ENCODE measurements at regions not wholly inside any gene's neighbourhood (a gene's known extent, or its start where the extent isn't known, plus 50 kb on each side); places are given as distances from the start of the nearest gene placed in this dataset.

DNA sequence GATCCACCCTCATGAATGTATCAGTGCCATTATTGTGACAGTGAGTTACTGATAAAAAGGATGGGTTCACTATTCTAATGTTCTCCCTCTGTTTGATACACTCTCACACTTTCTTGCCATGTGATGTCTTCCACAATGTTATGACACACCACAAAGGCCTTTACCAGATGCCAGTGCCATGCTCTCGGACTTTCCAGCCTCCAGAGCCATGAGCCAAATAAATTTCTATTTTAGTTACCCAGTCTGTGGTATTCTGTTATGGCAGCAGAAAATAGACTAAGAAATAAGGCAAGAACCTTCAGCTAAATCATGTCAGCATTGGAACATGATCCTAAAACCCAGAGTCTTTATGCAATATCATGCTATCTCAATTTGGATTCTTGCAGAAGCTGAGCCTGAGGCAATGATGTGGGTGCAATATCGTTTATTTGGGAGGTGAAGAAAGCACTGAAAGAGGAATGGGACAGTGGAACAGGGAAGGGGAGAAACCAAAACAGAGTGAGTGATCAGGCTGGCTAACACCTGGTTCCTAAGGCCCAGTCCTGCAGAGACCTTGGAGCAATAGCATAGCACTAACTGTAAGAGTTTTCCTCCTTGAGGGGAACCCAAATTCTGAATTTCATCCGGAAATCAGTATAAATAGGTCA, 130.4 kb upstream of the LRFN2 start:
- DNase-seq: no peak

DNA sequence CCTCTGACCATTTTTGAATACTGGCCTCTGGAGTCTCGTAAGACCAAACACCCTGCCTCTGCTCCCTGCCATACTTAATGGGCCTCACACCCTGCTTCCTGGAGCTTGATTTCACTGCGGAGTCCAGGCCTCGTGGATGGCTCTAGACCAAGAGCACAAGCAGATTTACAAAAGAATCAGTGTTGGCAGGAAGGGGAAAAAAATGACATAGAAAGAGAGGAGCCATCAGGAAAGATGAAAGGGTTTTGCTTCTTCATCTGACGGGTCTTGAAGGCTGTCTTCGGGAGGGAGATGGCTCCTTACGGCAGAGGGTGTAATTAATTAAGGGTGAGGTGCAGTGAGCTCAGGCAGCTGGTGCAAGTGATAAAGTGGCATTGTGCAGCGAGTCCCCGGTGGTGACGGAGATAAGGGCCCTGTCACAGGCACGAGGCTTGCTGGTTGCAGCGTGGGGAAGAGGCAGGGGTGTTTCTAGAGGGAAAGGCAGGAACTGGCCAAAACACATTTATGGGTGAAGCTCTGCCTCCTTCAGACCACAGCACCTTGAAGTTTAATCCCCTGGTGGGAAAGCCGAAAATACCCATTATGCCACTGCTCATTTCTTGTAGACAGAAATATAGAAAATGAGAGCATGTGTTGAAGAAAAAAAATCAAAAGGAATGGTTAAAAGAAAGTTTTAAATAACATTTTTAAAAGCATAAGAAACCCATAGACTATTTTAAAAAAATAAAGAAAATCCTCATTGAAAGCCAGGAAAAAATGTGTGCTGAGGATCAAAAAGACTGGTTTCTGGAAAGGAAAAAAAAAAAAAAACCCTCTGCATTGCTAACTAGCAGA, 128.6 kb upstream of the LRFN2 start:
- no peak for DNase-seq

DNA sequence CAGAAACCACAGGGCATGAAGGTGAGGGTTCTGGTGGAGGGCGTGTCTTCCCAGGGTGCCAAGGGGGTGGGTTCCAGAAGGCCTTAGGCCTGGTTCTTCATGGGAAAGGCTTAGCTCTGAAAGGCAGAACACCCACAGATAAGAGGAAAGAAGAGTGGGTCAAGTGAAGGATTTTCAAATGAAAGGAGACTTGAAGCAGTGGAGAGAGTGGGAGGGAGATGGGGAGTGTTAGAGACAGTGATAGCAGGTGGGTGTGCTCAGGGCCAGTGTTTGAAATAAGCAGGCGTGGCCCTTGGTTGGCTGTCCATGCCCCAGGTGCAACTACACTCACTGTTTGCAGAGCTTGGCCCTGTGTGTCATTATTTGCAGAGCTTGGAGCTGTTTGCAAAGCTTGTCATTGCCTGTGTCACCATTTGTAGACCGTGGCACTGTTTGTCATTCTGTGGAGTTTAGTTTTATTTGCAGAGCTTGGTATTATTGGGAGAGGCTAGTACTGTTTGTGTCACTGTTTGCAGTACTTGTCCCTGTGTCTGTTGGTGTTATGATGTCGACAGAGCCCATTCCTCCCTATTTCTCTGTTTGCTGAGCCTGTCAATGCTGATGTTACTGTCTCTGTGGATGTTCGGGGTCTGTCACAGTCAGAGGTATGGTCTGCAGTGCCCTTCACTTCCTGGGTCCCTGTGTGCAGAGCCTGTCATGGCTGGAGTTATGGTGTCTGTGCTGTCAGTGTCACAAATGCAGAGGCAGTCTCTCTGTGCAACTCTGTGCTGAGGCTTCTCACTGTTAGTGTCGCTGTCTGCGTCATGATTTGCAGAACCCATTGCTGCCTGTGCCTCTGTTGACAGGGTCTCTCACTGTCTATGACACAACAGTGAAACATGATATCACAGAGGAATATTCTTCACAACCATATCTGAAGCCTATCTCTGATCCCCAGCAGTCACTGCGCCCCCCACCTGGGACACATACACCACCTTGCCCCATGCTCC, 127.7 kb upstream of the LRFN2 start:
- DNase-seq: no peak

DNA sequence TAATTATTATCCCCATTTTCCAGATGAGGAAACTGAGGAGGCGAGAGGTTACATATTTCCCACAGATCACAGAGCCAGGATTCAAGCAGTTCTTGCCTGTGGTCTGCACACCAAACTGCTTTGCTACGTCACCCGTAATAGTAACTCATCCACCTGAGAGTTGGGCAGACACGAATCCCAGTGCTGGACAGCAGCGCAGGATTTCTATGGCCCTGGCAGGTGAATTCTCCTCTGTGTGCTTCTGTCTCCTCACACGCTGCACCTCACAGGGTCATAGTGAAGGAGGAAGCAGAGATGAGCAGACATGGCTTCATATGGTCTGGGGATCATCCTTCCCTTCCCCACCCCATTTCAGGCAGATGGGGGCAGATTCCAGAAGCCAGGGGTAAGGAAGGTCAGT, 127.0 kb upstream of the LRFN2 start:
- DNase-seq: no peak

DNA sequence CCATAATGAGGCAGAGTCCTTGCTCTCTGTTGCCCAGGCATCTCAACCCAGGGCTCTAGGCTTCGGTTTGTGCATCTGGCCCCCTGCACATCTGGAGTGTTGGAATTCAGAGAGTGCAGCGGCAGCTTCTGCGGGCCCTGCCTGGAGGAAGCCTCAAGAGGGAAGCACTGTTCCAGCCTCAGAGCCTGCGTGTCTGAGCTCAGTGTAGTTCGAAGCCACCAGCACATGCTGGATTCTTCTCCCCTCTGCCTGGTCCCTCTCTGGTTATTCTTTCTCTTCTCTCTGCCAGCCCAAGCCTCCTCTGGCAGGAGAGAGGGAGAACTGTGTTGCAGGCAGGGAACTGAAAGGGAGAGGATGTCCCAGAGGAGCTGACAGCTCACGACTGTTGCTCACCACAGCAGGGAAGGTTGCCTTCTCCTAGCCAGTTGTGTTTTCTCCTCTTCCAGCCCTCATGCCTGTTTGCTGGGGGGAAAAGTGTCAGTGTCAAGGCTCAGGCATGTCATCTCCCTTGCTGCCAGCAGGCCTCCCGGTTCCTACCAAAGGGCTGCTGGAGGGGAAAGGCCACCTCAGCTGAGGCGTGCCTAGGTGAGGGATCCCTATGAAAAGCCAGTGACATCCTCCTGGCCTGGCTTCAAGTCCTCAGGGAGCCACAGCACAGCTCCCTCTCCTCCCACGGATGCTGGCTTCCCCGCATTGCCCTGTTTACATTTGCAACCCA, 126.0 kb upstream of the LRFN2 start:
- peak; percentile 27 for DNase-seq

DNA sequence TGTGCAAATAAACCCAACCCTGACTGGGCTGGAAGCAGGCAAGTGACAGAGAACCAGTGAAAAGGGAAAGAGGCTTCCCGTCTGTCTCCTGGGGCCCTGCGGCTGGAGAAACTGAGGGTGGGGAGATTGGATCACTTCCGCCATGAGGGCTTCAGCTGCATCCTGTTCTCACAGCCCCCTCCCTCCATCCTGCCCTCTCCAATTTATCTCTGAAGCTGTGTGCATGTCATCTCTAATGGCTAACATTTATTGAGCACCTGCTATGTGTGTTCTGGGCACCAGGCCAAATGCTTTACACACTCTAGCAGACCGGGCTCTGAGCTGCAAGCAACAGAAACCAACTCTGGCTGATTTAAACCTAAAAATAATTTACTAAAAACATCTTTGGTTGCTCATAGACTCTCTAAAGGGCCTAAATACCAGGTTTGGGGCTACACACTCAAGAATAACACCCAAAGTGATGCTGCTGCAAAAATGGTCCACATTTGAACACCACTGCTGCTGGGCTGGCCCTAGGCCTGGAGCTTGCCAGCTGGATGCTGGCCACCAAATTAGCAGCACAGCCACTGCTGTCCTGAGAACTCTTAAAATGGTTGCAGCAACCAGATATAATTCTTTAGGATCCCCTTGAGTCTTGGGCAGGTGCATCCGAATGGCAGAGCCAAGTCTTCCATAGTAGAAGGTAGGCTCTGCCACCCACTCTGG, 123.6 kb upstream of the LRFN2 start:
- no peak for DNase-seq

DNA sequence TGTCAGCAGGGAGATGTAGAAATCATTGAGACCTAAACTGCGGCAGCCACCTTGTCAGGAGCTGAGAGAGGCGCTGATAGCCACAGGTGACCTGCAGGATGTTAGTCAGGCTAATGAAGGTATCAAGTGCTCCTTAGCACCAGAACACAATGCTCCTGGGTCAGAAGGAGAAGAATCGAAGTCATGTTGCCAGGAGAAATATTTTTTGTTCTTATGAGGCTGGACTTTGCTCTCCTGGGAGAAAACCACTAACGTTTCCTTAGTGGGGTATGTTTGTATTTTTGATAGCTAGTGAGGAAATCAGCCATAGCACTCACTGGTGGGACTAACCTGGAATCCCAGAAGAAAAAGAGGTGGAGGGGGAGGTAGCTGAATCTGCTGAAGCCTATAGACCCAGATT, 120.9 kb upstream of the LRFN2 start:
- DNase-seq: no peak

DNA sequence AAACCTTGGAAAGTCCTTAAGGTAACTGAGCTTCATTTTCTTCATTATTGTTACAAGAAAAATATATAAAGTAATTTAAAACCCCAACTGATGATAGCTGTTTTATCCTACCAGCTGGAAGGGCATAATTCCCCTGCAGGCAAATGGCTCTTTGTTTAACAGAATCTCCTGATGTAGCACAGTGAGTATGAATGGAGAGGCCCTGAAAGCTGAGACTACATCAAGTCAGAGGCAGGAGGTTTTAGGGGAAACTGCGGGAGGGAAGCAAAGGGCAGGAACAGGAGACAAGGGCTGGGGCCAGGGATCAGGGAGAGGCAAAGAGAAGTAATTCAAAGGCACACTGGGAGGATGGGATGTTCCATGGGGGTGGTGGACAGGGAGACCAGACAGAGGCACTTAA, 119.0 kb upstream of the LRFN2 start:
- DNase-seq: no peak

DNA sequence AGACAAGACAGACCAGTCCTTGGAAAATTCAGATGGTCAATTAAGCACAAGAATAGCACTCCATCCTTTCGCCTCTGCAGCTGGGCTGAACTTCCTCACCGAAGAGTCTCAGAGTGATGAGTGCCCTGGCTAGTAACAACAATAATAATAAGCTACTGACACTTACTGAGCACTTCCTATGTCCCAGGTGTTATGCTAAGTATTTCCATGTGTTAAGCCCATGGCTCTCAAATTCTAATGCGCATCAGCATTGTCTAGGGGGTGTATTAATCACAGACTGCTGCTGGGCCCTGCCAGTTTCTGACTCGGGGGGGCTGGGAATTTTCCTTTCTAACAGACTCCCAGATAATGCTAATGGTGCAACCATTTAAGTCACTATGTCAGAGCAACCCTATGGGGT, 118.2 kb upstream of the LRFN2 start:
- DNase-seq: no peak

DNA sequence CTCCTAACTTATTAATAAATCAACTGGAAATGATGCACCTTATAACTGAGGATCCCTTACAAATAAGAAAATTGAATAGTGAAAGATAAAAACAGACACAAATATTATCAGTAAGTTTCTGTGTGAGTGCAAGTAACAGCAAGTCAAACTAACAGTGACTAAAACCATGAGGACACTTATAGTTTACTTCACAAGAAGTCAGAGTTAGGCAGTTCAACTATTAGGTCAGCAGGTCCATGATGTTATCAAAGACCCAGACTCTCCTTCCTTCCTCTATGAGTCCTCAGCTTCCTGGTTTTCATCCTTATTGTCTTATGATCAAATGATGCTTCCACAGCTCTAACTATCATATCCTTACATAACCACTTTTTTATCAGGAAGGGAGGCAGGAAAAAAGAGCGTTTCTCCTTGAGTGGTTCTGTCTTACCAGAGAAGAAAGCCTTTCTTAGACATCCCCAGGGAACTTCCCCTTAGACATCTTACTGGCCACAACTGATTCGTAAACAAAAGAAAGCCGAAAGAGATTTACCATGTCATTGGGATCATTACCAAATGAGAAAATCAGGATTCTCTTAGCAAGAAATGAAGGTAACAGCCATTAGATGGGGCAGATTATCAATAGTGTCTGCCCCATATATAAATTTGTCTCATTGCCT, 114.3 kb upstream of the LRFN2 start:
- DNase-seq: no peak

DNA sequence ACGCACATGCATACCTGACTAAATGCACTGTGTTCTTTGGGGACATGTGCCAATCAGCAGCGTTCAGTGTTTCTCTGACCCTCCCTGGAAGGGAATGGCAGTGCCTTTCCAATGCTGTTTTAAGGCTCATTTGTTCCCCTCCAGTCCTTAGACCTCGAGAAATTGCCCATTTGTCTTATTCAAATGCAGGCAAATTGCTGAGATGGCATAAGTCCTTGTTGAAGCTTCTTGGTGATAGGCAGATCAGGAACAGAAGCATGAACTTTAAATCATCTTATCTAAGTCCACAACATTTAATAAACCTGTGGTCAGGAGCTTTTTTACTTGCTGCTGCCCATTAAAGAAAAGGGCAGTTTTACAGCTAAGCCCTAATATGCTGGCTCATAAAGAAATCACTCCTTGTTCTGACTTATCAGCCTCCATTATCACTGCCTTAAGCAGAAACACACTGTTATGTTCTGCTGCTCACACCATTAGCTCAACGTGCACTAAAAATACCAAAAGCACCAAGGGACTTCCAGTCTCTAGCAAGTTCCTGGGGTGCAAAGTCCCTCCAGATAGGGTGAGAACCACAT, 112.9 kb upstream of the LRFN2 start:
- no peak for DNase-seq

DNA sequence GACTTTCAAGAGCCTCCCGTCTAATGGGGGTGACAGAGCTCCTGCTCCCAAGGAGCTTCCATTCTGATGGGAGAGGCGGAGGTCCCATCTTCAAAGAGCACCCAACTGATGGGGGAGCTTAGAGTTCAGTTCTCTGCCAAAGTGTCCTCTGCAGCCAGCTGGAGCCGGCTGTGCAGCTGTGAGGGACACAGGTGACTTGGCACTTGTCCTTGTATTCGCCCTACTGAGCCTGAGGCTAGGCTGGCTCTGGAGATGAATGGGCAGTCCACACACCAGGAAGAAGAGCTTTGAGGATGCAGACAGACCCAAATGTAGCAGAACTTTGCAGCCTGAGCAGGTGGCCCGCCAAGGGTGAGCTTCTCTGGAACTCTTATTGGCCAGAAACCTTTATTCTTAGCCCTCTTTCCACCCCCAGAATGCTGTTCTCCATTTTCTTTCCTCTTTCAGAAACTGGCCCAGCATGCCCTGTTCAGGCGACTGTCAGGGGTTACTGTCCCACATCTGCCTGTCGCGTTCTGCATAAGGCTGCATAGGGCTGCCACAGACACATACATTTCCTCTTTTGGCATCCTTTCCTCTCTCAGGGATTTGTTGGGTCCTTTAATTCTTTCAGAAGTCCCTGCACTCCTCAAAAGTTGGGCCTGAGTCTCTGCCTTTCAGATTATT, 108.7 kb upstream of the LRFN2 start:
- no peak for DNase-seq

DNA sequence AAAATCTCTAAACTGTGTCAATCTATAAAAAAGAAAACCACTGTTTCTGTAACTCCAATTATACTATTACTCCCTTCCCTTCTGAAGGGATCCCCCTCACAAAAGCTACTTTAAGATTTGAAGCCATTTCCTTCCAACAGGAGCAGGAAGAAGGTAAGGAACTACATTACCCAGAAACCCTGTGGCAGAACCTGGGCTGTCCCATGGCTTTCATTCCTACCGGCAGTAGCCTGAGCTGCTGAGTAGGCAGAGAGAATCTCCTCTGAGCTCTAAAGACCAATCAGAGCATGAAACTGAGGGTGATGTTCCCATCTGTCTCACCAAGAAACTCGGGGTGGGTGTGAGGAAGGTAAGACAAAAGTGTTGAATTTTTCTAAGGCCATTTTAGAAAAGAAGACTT, 108.0 kb upstream of the LRFN2 start:
- no peak for DNase-seq

DNA sequence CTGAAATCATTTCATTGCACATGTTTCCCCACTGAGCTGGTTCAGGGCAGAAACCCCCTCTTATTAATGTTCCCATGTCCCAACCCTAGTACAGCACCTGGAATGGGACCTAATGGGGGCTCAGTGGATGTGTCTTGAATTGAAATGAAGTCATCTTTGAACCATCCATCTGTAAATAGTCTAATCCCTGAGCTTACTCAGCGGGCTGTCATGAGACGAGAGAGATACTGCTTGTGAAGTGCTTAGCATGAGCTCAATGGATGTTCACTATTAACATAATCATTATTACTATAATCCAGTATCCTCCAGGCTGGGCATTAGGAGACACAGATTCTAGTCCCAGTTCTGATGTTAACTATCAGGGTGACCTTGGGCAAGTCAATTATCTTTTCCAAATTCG, 106.6 kb upstream of the LRFN2 start:
- no peak for DNase-seq

DNA sequence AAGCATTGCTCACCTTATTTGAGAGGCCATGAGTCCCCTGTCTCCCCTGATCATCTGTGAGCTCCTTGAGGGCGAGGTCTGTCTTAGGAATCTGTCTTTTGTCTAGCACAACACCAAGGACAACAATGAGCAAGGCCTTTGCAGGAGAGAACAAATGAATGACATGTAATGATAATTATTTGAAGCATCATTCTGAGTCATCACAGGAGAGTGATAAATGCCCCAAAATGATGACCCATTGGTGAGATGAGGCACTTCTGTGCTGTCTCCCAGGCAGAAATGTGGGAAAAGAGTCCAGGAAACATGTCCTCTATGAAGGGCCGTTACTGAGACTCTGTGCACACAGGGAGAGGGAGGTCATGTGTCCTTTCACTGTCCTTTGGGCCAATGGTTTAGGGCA, 105.2 kb upstream of the LRFN2 start:
- DNase-seq: no peak

DNA sequence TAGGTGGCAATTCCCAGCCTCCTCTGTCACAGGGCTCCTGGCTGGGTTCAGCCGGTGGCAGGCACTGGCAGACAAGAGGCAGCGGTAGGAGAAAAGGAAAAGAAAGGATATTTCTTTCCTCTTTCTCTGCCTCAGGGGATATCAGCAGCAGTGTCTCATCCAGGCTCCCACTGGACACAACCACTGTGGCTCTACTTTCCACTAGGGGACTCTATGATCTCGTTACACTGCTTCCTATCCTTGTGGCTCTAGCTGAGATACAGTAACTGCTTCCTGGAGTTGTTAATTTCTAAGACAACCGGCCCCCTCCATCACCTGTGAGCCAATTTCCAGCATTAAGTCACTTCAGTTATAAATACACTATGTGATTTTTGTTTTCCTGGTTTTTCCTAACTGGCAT, 102.0 kb upstream of the LRFN2 start:
- DNase-seq: no peak

DNA sequence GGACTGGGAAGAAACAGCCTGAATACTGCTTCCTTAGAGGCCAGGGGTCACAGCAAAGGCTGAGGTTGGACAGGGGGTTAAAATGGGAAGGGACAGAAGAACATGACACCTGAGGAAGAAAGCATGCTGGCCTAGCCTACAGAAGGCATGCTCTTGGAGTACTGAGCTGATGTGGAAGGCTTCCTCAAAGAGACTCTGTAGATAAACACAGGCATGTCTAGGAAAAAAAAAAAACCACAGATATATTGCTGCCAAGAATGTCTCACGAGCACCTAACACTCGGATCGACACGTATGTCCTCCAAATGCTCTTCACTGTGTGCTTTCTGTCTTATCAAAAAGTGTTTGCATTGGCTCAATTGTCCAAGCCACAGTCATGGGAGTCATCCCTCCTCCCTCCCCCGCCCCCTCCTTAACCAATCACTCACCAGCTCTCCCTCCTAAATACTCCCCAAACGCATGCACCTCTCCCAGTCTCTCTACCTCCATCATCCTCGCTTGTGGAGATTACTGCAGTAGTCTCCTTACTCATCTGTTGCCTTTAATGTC, 101.1 kb upstream of the LRFN2 start:
- DNase-seq: peak; percentile 6

DNA sequence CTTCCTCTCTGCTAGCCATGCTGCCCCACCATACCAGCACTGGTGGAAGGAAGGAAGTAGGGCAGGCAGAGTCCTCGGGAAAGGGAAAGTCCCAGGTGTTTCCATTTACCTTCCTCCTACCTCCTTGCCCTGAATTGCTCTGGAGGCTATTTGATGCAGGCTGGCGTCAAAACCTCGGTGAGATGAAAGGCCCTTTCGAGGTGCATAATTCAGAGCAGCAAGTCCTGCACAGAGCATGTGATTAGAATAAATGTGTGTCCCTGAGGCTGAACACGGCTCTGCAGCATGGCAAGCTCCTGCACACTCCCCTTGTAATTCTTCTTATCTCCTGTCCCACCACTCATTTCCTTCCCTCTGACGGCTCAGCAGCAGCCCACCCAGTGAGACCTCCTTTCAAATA, 98.7 kb upstream of the LRFN2 start:
- no peak for DNase-seq

DNA sequence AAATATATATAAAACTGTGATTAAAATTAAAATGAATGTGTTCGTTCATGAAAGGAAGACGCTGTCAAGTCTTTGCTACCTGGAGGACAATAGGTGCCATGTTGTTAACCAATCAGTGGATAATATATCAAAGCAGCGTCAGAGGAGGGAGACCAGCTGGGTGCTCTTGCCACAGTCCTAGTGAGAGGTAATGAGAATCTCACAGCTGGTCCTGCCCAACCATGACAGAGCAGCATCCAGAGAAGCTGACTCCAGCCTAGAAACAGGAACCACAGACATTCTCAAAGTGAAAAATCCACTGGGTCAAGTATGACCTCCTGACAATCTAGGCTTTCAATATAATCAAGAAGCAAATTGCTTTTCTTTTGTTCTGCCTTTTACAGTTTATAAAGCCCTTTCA, 94.5 kb upstream of the LRFN2 start:
- DNase-seq: no peak

DNA sequence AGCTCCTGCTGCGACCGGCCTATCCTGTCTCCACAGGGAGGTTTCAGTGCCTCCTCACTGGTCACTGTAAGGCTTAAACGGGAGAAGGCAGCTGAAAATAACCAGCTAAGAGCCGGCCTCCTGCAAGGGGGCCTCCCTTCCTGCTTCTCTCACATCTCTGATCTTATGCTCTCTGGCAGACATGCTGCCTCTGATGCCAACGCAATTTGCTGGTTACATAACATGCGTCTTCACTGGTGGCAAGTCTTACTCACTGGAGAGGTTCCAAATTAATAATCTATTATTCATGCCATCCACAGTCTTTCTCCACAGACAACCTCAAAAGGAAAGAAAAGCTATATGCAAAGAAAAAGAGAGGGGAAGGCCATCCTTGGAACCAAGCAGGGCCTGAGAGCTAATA, 91.8 kb upstream of the LRFN2 start:
- DNase-seq: no peak

All from fibroblast of skin of scalp (primary cell).